A673 (cell line): ENCODE measurements at regions not wholly inside any gene's neighbourhood (a gene's known extent, or its start where the extent isn't known, plus 50 kb on each side); places are given as distances from the start of the nearest gene placed in this dataset.
"Not testable (repeated sequence)": the region's sequence is repeated elsewhere in the genome, so short reads cannot be mapped to it uniquely, and the experiment has no call there.

Experiments
- EZH2 ChIP-seq: fragments of 200-600 bp; sonication (generic); IDR thresholded peaks from 2 replicates; pipeline ENCODE4 v1.6.1; 2017; ENCODE audit warnings: borderline replicate concordance, low read depth, mild to moderate bottlenecking, mixed read lengths, antibody characterized with exemption, low read length; ENCODE audit not compliant: poor library complexity, severe bottlenecking
- TF ChIP-seq, protein P1 (sequence below): fragments of 300-800, 200-600 bp; sonication (generic); conservative IDR thresholded peaks from 2 replicates; pipeline ENCODE4 v1.5.1; 2017; ENCODE audit warnings: low read depth, mild to moderate bottlenecking, antibody characterized with exemption, low read length, moderate library complexity, mixed read lengths

DNA sequence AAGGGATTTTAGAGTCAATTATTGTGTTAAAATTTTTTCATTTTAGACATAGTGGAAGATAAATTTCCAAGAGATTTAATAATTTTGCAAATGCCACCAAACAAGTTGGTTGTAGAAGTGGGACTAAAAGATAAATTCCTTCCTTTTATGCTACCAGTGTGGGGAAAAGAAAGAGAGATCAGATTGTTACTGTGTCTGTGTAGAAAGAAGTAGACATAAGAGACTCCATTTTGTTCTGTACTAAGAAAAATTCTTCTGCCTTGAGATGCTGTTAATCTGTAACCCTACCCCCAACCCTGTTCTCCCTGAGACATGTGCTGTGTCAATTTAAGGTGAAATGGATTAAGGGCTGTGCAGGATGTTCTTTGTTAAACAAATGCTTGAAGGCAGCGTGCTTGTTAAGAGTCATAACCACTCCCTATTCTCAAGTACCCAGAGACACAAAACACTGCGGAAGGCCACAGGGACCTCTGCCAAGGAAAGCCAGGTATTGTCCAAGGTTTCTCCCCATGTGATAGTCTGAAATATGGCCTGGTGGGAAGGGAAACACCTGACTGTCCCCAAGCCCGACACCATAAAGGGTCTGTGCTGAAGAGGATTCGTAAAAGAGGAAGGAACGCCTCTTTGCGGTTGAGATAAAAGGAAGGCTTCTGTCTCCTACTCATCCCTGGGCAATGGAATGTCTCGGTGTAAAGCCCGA lies 117.0 kb downstream of the CEP44 start:
- TF ChIP-seq EZH2 = not testable (repeated sequence)
- TF ChIP-seq, protein P1, sequence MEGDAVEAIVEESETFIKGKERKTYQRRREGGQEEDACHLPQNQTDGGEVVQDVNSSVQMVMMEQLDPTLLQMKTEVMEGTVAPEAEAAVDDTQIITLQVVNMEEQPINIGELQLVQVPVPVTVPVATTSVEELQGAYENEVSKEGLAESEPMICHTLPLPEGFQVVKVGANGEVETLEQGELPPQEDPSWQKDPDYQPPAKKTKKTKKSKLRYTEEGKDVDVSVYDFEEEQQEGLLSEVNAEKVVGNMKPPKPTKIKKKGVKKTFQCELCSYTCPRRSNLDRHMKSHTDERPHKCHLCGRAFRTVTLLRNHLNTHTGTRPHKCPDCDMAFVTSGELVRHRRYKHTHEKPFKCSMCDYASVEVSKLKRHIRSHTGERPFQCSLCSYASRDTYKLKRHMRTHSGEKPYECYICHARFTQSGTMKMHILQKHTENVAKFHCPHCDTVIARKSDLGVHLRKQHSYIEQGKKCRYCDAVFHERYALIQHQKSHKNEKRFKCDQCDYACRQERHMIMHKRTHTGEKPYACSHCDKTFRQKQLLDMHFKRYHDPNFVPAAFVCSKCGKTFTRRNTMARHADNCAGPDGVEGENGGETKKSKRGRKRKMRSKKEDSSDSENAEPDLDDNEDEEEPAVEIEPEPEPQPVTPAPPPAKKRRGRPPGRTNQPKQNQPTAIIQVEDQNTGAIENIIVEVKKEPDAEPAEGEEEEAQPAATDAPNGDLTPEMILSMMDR = not testable (repeated sequence)
